H1 (cell line): ENCODE measurements at regions not wholly inside any gene's neighbourhood (a gene's known extent, or its start where the extent isn't known, plus 50 kb on each side); places are given as distances from the start of the nearest gene placed in this dataset.

Experiments
- CTCF ChIA-PET: fragments of 300-600 bp; sonication (Branson Sonifier 250); formaldehyde crosslinking; loops from one replicate; lab custom pipeline; 2021; ENCODE audit not compliant: partially characterized antibody; lab: Charles Lee
- POLR2A ChIA-PET: fragments of 300-600 bp; sonication (Branson Sonifier 250); formaldehyde crosslinking; loops from one replicate; lab custom pipeline; 2021; ENCODE audit warnings: inconsistent platforms; ENCODE audit not compliant: partially characterized antibody; lab: Charles Lee
- DNase-seq, 2 experiments: peaks; one replicate each; pipeline versions ENCODE4 v3.0.0 to v3.0.0-alpha.2; 2010 to 2022; ENCODE audit warnings: low spot score in 2 of 2, low read depth in 1 of 2, mixed read lengths in 1 of 2
- FAIRE-seq: peaks from 2 replicates; lab custom pipeline; 2011; peaks lifted over from hg19 to GRCh38; lab: Jason Lieb, UNC
- H2AFZ ChIP-seq: 2 replicates; pipeline ENCODE4 v1.8.1; 2012; ENCODE audit warnings: low read length, inconsistent platforms
- H2AK5ac ChIP-seq: 2 replicates; pipeline ENCODE4 v1.6.1; 2013; ENCODE audit warnings: low read depth, low read length
- H2BK120ac ChIP-seq: replicated peaks from 2 replicates; pipeline ENCODE3; 2013; ENCODE audit warnings: low read depth, low read length, inconsistent platforms
- H2BK12ac ChIP-seq: 2 replicates; pipeline ENCODE4 v1.6.1; 2013; ENCODE audit warnings: low read depth, low read length
- H2BK15ac ChIP-seq: 2 replicates; pipeline ENCODE4 v1.6.1; 2013; ENCODE audit warnings: low read length
- H2BK20ac ChIP-seq: 2 replicates; pipeline ENCODE4 v1.6.1; 2013; ENCODE audit warnings: low read length
- H2BK5ac ChIP-seq: 2 replicates; pipeline ENCODE4 v1.6.1; 2013; ENCODE audit warnings: low read depth, low read length
- H3K14ac ChIP-seq: 2 replicates; pipeline ENCODE4 v1.6.1; 2013; ENCODE audit warnings: inconsistent platforms; ENCODE audit not compliant: insufficient read length
- H3K18ac ChIP-seq: 2 replicates; pipeline ENCODE4 v1.6.1; 2013; ENCODE audit warnings: low read length; ENCODE audit errors: extremely low read depth
- H3K23ac ChIP-seq: 2 replicates; pipeline ENCODE4 v1.6.1; 2013; ENCODE audit warnings: inconsistent platforms; ENCODE audit not compliant: insufficient read length
- H3K23me2 ChIP-seq: 2 replicates; pipeline ENCODE4 v1.6.1; 2013; ENCODE audit warnings: low read depth, low read length
- H3K27ac ChIP-seq: 2 replicates; pipeline ENCODE4 v1.6.1; 2011; ENCODE audit warnings: low read depth, low read length, inconsistent platforms
- H3K27me3 ChIP-seq, 4 experiments: replicated peaks in 1 of 4; 1 replicate in 1 of 4; 2 replicates in 3 of 4; pipeline versions ENCODE4 v1.6.1 to v1.8.1; 2011 to 2013; ENCODE audit warnings: low read length in 3 of 4, mild to moderate bottlenecking in 3 of 4, inconsistent platforms in 2 of 4, mixed read lengths in 2 of 4, moderate library complexity in 1 of 4; ENCODE audit not compliant: control insufficient read depth in 3 of 4, insufficient read depth in 3 of 4; ENCODE audit errors: extremely low read depth in 1 of 4
- H3K36me3 ChIP-seq, 4 experiments: 2 replicates each; pipeline versions ENCODE4 v1.6.1 to v1.8.1; 2011 to 2013; ENCODE audit warnings: mild to moderate bottlenecking in 4 of 4, low read length in 3 of 4, moderate library complexity in 2 of 4, control low read depth in 1 of 4, inconsistent platforms in 1 of 4; ENCODE audit not compliant: insufficient read depth in 4 of 4, control insufficient read depth in 2 of 4
- H3K4ac ChIP-seq: replicated peaks from 2 replicates; pipeline ENCODE3; 2013; ENCODE audit warnings: low read length, low read depth, mixed read lengths, inconsistent platforms; ENCODE audit not compliant: insufficient read length
- H3K4me1 ChIP-seq, 4 experiments: replicated peaks in 1 of 4; 1 replicate in 1 of 4; 2 replicates in 3 of 4; pipeline versions ENCODE4 v1.6.1 to v1.8.1; 2011 to 2013; ENCODE audit warnings: low read length in 3 of 4, inconsistent platforms in 2 of 4, mixed read lengths in 1 of 4; ENCODE audit not compliant: insufficient read depth in 4 of 4, control insufficient read depth in 3 of 4
- H3K4me2 ChIP-seq, 2 experiments: 2 replicates each; pipeline versions ENCODE4 v1.6.1 to v1.8.1; 2011 to 2013; ENCODE audit warnings: low read depth in 2 of 2, low read length in 2 of 2, control low read depth in 1 of 2, inconsistent platforms in 1 of 2, mild to moderate bottlenecking in 1 of 2; ENCODE audit not compliant: insufficient read depth in 1 of 2
- H3K4me3 ChIP-seq, 4 experiments: fragments of 200-600, 300-600 bp in 1 of 4; sonication (generic), shearing (Covaris generic), sonication (Bioruptor Twin) in 1 of 4; 2 replicates each; pipeline versions ENCODE4 v1.5.1 to v1.8.1; 2011 to 2016; ENCODE audit warnings: low read length in 4 of 4, low read depth in 3 of 4, control low read depth in 2 of 4, inconsistent platforms in 2 of 4, mild to moderate bottlenecking in 2 of 4, mixed read lengths in 1 of 4, moderate library complexity in 1 of 4; ENCODE audit not compliant: insufficient read depth in 2 of 4; ENCODE audit errors: extremely low read depth in 1 of 4
- H3K56ac ChIP-seq: replicated peaks from 2 replicates; pipeline ENCODE3; 2013; ENCODE audit warnings: low read depth, mild to moderate bottlenecking, mixed read lengths, low read length, inconsistent platforms; ENCODE audit not compliant: insufficient read length
- H3K79me1 ChIP-seq: 2 replicates; pipeline ENCODE4 v1.6.1; 2013; ENCODE audit warnings: low read depth, low read length, control low read depth
- H3K79me2 ChIP-seq, 2 experiments: 2 replicates each; pipeline versions ENCODE4 v1.6.1 to v1.8.1; 2012 to 2013; ENCODE audit warnings: low read length in 2 of 2, mild to moderate bottlenecking in 2 of 2, inconsistent platforms in 1 of 2; ENCODE audit not compliant: insufficient read depth in 2 of 2, control insufficient read depth in 1 of 2
- H3K9ac ChIP-seq, 4 experiments: replicated peaks in 1 of 4; 1 replicate in 1 of 4; 2 replicates in 3 of 4; pipeline versions ENCODE4 v1.6.1 to v1.8.1; 2011 to 2013; ENCODE audit warnings: low read depth in 3 of 4, low read length in 3 of 4, control low read depth in 2 of 4, mild to moderate bottlenecking in 2 of 4, moderate library complexity in 2 of 4, inconsistent platforms in 1 of 4; ENCODE audit errors: extremely low read depth in 1 of 4
- H3K9me3 ChIP-seq, 2 experiments: 2 replicates each; pipeline versions ENCODE4 v1.6.1 to v1.8.1; 2012 to 2013; ENCODE audit warnings: mild to moderate bottlenecking in 2 of 2, moderate library complexity in 2 of 2, control low read depth in 1 of 2, inconsistent platforms in 1 of 2, low read depth in 1 of 2, low read length in 1 of 2, mixed read lengths in 1 of 2; ENCODE audit not compliant: insufficient read depth in 2 of 2
- H4K20me1 ChIP-seq, 2 experiments: replicated peaks in 1 of 2; 2 replicates each; pipeline versions ENCODE3 to v1.8.1; 2011 to 2013; ENCODE audit warnings: inconsistent platforms in 2 of 2, low read length in 2 of 2, mild to moderate bottlenecking in 1 of 2; ENCODE audit not compliant: insufficient read depth in 2 of 2, control insufficient read depth in 1 of 2
- H4K5ac ChIP-seq: 2 replicates; pipeline ENCODE4 v1.6.1; 2013; ENCODE audit warnings: low read length, low read depth, mixed read lengths, inconsistent platforms; ENCODE audit not compliant: insufficient read length
- H4K8ac ChIP-seq: 2 replicates; pipeline ENCODE4 v1.8.0; 2013; ENCODE audit warnings: mild to moderate bottlenecking, moderate library complexity, low read length, inconsistent platforms; ENCODE audit not compliant: insufficient read depth; ENCODE audit errors: extremely low read depth
- H4K91ac ChIP-seq: replicated peaks from 2 replicates; pipeline ENCODE3; 2013; ENCODE audit warnings: low read length, mixed read lengths, inconsistent platforms; ENCODE audit not compliant: insufficient read length
- BACH1 ChIP-seq: IDR thresholded peaks from 2 replicates; pipeline ENCODE4 v1.6.1; 2012; ENCODE audit warnings: low read length, improper control_type of control experiment
- CREB1 ChIP-seq: IDR thresholded peaks from 2 replicates; pipeline ENCODE4 v1.6.1; 2012; ENCODE audit warnings: inconsistent platforms
- SIN3A ChIP-seq, 2 experiments: IDR thresholded peaks in 1 of 2; conservative IDR thresholded peaks in 1 of 2; 2 replicates each; pipeline ENCODE4 v1.6.1; 2011 to 2012; ENCODE audit warnings: low read length in 2 of 2, improper control_type of control experiment in 1 of 2, low read depth in 1 of 2, mild to moderate bottlenecking in 1 of 2
- SUZ12 ChIP-seq: fragments of 200-600 bp; sonication (generic); IDR thresholded peaks from 2 replicates; pipeline ENCODE4 v1.6.1; 2012; ENCODE audit warnings: mild to moderate bottlenecking, inconsistent platforms, low read length, moderate library complexity, mixed read lengths
- ZNF274 ChIP-seq: IDR thresholded peaks from 2 replicates; pipeline ENCODE4 v1.7.0; 2012; ENCODE audit warnings: low read length, borderline replicate concordance; ENCODE audit errors: extremely low read depth
- WGBS, 2 experiments: shearing (Covaris generic) in 1 of 2; methylation state at CpG; one replicate each; pipeline versions ENCODE4 v1.1.6 to v1.1.7; 2013 to 2015; ENCODE audit warnings: low lambda C conversion rate in 2 of 2, mixed read lengths in 2 of 2, inconsistent platforms in 1 of 2, low coverage in 1 of 2, missing lambda C conversion rate in 1 of 2; ENCODE audit not compliant: insufficient replicate concordance in 2 of 2, insufficient coverage in 1 of 2, insufficient read length in 1 of 2; ENCODE audit errors: extremely low coverage in 1 of 2, missing lambda C conversion rate in 1 of 2; 5-methylcytosine and 5-hydroxymethylcytosine counted together
- TF ChIP-seq, protein P1 (sequence below): IDR thresholded peaks from 2 replicates; pipeline ENCODE4 v1.6.1; 2012; ENCODE audit warnings: inconsistent platforms

GRCh38 chr4:63232058-63232457, 1177.2 kb downstream of the TECRL start:
- DNase-seq, result no peak
- Histone ChIP-seq H3K18ac (no peak overlapping the region), H2BK5ac (no peak overlapping the region), H3K79me2 (no peaks in the 10 kb centered on the region), H3K23me2 (no peaks in the 10 kb centered on the region), H2BK20ac (no peak overlapping the region), H3K4ac (no peak overlapping the region), H3K27ac (no peak overlapping the region), H2BK120ac (no peak overlapping the region), H3K36me3 (no peaks in the 10 kb centered on the region), H3K9me3 (no peaks in the 10 kb centered on the region), H3K9ac (no peak overlapping the region), H2AFZ (no peak overlapping the region), H3K79me1 (no peaks in the 10 kb centered on the region), H4K5ac (no peak overlapping the region), H2BK12ac (no peak overlapping the region), H2AK5ac (no peak overlapping the region), H3K56ac (no peak overlapping the region), H4K20me1 (no peaks in the 10 kb centered on the region), H4K8ac (no peak overlapping the region), H3K27me3 (no peaks in the 10 kb centered on the region), H3K4me1 (no peaks in the 10 kb centered on the region), H3K14ac (no peak overlapping the region), H3K4me2 (no peak overlapping the region), H2BK15ac (no peak overlapping the region), H4K91ac (no peak overlapping the region), H3K4me3 (no peak overlapping the region), H3K23ac (no peak overlapping the region)
- WGBS, 2 experiments, result 100% methylated on average over 1 of the region's 1 CpG; no CpG with 5 or more reads in 1 of the 2 experiments
- no peak for FAIRE-seq
- TF ChIP-seq ZNF274 (no peak), BACH1 (no peak), SIN3A (conservative IDR thresholded peaks at IDR 0.05 in 1 of 2, IDR thresholded peaks at IDR 0.05 in 1 of 2; ENCODE audit: low read depth in 1 of 2, low read length in 2 of 2) (no peak), CREB1 (no peak), SUZ12 (no peak)
- TF ChIP-seq, protein P1, sequence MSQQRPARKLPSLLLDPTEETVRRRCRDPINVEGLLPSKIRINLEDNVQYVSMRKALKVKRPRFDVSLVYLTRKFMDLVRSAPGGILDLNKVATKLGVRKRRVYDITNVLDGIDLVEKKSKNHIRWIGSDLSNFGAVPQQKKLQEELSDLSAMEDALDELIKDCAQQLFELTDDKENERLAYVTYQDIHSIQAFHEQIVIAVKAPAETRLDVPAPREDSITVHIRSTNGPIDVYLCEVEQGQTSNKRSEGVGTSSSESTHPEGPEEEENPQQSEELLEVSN, result no peak
- ChIA-PET POLR2A (no interaction called here), CTCF (no interaction called here)
